ENCODE measurements at regions not wholly inside any gene's neighbourhood (a gene's known extent, or its start where the extent isn't known, plus 50 kb on each side); places are given as distances from the start of the nearest gene placed in this dataset.

GRCh38 chr1:215476541-215476940, 90.6 kb upstream of the KCTD3 start:
- no peak for TF ChIP-seq POLR2A (IDR thresholded peaks at IDR 0.05)
- TF ChIP-seq POLR2AphosphoS5 (IDR thresholded peaks at IDR 0.05), result no peak
